ENCODE measurements at regions not wholly inside any gene's neighbourhood (a gene's known extent, or its start where the extent isn't known, plus 50 kb on each side); places are given as distances from the start of the nearest gene placed in this dataset.

DNA sequence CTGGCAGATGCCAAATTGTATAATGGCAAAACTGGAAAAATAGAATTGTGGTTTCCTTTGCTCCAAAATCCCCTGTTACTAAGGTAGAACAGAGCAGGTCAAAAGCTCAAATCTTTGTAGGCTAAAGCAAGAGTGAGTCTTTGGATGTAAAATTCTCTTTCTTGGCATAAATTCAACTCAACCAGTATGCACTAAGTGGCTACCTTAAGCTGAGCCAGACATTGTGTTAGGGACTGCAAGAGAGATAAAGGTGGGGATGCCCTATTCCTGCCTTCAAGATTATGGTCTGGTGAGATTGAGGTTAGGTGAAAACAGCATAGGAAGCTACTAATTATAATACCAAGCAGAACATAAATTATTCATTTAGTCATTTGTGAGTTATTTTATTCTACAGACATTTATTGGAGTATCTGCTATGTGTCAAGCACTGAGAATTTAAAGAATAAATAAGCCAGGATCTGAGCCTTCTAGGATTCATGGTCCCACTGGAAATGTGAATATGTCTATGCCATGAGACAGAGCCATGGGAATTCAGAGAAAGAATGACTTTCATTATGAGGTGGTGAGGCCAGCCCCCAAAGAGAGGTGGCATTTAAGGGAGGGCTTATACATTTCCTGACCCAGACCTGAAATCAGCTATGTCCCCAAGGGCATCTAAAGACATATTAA, 198.0 kb upstream of the NCKAP5 start:
- TF ChIP-seq, protein P1, sequence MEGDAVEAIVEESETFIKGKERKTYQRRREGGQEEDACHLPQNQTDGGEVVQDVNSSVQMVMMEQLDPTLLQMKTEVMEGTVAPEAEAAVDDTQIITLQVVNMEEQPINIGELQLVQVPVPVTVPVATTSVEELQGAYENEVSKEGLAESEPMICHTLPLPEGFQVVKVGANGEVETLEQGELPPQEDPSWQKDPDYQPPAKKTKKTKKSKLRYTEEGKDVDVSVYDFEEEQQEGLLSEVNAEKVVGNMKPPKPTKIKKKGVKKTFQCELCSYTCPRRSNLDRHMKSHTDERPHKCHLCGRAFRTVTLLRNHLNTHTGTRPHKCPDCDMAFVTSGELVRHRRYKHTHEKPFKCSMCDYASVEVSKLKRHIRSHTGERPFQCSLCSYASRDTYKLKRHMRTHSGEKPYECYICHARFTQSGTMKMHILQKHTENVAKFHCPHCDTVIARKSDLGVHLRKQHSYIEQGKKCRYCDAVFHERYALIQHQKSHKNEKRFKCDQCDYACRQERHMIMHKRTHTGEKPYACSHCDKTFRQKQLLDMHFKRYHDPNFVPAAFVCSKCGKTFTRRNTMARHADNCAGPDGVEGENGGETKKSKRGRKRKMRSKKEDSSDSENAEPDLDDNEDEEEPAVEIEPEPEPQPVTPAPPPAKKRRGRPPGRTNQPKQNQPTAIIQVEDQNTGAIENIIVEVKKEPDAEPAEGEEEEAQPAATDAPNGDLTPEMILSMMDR (IDR thresholded peaks at IDR 0.05) = no peak
- no peaks in the 10 kb centered on the region for H3K36me3 Mint-ChIP-seq (ENCODE audit: unreplicated experiment)
- no peaks in the 10 kb centered on the region for H3K9me3 Mint-ChIP-seq (ENCODE audit: unreplicated experiment)
- no peaks in the 10 kb centered on the region for H3K27me3 Mint-ChIP-seq (ENCODE audit: unreplicated experiment)
- no peak for DNase-seq (ENCODE audit: extremely low spot score, unreplicated experiment)
- H3K4me1 Mint-ChIP-seq (ENCODE audit: unreplicated experiment) = peaks cover 17% of the 10 kb centered on the region
- H3K4me3 Mint-ChIP-seq (ENCODE audit: unreplicated experiment) = no peak overlapping the region
- H3K27ac Mint-ChIP-seq (ENCODE audit: unreplicated experiment) = no peak overlapping the region

DNA sequence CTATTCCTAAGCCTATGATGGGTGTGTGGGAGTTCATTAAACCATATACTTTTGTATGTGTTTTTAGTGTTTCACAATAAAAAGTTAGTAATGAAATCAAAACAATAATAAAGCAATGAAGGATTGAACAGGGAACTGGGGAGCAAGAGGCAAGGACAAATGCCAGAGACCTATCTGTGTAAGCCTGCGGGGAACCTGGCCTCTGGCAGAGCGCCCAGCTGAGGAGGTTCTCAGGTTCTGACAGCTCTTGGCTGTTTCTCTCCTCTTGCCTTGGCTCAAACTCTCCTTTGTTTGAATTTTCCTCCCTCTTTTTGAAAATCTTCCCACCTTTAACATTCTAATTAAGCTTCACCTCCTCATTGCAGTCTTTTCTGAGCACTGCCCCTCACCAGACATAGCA, 200.0 kb upstream of the NCKAP5 start:
- H3K9me3 Mint-ChIP-seq (ENCODE audit: unreplicated experiment) = no peaks in the 10 kb centered on the region
- no peaks in the 10 kb centered on the region for H3K27me3 Mint-ChIP-seq (ENCODE audit: unreplicated experiment)
- peaks cover 17% of the 10 kb centered on the region for H3K4me1 Mint-ChIP-seq (ENCODE audit: unreplicated experiment)
- TF ChIP-seq, protein P1 (IDR thresholded peaks at IDR 0.05) = no peak
- no peak overlapping the region for H3K4me3 Mint-ChIP-seq (ENCODE audit: unreplicated experiment)
- DNase-seq (ENCODE audit: extremely low spot score, unreplicated experiment) = no peak
- no peak overlapping the region for H3K27ac Mint-ChIP-seq (ENCODE audit: unreplicated experiment)
- no peaks in the 10 kb centered on the region for H3K36me3 Mint-ChIP-seq (ENCODE audit: unreplicated experiment)

DNA sequence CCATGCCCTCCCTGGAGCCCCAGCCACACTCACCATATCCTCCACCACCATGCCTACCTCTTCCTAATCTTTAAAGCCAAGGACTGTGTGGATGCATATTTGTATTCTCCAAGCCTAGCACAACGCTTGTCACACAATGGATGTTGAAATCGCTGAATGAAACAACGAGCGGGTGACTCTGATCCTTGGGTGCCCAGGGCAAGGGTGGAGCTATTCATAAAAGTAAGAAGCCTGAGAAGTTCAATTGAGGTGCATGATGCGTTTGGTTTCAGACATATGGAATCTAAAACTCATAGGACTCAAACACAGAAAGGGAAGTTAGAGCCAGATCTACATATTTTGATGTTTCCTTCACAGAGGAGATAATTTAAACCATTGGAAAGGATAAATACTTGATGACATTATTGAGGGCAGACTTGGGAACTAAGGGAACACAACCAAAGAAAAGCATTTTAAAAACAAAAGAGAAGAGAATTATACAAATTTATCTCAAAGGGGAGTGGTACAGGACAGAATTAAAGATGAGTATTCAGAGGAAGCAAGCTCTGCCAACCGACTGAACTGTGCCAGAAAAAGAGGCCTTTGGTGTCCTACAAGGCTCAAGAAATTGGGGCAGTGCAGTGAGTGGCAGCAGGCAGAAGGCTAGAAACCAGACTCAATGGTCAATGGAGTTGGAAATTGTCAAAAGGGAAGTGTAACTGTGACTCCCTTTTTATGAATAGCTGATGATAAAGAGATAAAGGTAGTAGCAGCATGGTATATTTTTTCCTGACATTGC, 200.6 kb upstream of the NCKAP5 start:
- Mint-ChIP-seq H3K27ac (ENCODE audit: unreplicated experiment) (no peak overlapping the region), H3K36me3 (ENCODE audit: unreplicated experiment) (no peaks in the 10 kb centered on the region), H3K9me3 (ENCODE audit: unreplicated experiment) (no peaks in the 10 kb centered on the region), H3K4me1 (ENCODE audit: unreplicated experiment) (peaks cover 17% of the 10 kb centered on the region), H3K27me3 (ENCODE audit: unreplicated experiment) (no peaks in the 10 kb centered on the region), H3K4me3 (ENCODE audit: unreplicated experiment) (no peak overlapping the region)
- TF ChIP-seq, protein P1 (IDR thresholded peaks at IDR 0.05) = no peak
- DNase-seq (ENCODE audit: extremely low spot score, unreplicated experiment) = no peak

DNA sequence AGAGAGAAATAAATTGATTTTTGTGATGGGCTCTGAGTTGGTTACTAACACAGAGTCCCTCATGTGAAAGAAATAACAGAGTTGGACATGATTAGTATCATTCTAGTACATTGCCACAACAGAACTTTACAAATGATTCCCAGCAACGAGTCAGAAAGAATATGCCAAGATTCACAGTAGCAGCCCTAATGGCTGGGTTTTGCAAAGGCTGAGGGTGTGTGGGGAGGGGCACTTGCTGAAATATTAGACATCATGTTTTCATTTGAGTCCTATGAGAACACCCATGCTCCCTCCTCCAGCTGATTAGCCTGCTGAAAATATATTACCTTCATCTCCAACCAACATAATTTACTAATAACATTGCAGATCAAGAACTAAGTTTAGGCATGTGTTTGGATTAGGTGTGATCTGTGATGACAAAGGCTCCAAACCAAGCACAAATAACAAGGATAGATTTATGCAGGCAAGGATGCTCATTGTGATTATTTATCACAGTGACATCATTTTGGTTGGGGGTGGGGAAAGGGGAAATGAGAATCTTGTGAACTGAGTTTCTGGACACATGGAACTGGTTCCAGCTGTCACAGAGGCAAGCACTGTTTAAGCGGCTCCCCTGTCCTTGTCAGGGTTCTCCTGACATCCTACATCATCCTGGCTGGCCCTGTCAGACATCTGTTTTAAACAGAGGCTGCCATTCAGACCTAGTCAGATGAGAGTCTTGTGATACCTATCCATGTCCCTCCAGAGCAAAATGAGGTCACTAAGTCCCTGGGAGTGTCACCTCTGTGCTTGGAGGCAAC, 205.8 kb upstream of the NCKAP5 start:
- H3K27me3 Mint-ChIP-seq (ENCODE audit: unreplicated experiment) = no peaks in the 10 kb centered on the region
- no peak overlapping the region for H3K4me3 Mint-ChIP-seq (ENCODE audit: unreplicated experiment)
- no peaks in the 10 kb centered on the region for H3K36me3 Mint-ChIP-seq (ENCODE audit: unreplicated experiment)

More for the DNA sequence above, 205.8 kb upstream of the NCKAP5 start:
- H3K9me3 Mint-ChIP-seq (ENCODE audit: unreplicated experiment) = no peaks in the 10 kb centered on the region
- no peak overlapping the region for H3K27ac Mint-ChIP-seq (ENCODE audit: unreplicated experiment)
- TF ChIP-seq, protein P1 (IDR thresholded peaks at IDR 0.05) = no peak
- no peaks in the 10 kb centered on the region for H3K4me1 Mint-ChIP-seq (ENCODE audit: unreplicated experiment)
- DNase-seq (ENCODE audit: extremely low spot score, unreplicated experiment) = no peak

Data from osteocyte (in vitro differentiated cells).